ELF-1 (cell line): ENCODE measurements at regions not wholly inside any gene's neighbourhood (a gene's known extent, or its start where the extent isn't known, plus 50 kb on each side); places are given as distances from the start of the nearest gene placed in this dataset.
"Not testable (repeated sequence)": the region's sequence is repeated elsewhere in the genome, so short reads cannot be mapped to it uniquely, and the experiment has no call there.

Source experiments
- DNase-seq: peaks from one replicate; pipeline ENCODE4 v3.0.0-alpha.2; 2016; ENCODE audit warnings: low read depth, low spot score

DNA sequence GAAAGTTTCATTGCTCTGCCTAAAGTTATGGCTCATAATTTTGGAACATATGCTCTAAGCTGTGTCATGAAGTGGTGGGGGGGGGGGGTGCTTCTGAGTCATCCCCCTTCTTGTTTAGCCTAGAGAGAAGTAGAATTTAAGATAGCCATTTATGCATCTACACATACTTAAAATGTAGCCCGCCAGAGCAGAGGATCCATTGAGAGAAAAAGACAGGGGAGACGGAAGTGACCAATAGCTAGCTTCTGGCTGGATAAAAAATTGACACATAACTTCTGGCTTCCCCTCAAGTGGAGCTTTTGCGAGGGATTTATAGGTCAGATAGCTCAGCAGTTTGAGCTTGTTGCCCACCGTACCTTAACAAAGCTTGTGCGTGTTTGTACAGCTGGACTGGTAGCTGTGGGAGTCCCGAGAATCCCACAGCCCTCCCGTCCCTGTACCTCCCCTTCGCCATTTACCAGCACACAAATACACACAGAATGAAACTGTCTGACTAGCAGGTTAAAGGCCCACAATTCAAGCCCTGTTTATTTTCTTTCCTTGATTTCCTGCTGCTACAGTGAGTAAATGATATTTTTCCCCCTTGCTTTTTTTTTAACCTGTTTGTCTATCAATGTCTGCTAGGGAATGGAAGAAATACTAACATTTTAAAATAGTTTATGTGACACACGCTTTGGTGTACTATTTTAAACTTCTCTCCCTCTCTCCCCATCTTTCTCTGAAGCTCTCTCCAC is 232.6 kb upstream of the FERD3L start:
- no peak for DNase-seq

- no peak for DNase-seq
Measured at GRCh38 chr7:19376538-19376937, 231.3 kb upstream of the FERD3L start.

DNA sequence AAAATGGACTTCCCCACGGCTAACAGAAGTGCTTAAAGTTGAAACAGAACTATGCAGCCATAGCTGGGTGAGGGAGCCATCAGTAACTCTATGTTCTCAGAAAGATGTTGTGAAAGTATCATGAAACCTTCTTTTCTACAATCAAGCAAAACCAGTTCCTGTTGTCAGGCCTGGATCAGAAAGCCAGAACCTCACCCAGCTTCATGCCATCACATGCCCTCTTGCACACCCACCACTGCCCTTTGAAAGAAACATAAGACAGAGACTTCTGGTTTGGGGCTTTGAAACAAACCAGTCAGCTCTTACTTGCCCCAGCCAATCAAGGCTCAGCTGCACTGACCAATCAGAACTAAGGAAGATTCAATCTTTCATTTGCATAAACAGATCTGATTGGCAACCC is 230.8 kb upstream of the FERD3L start:
- no peak for DNase-seq

DNA sequence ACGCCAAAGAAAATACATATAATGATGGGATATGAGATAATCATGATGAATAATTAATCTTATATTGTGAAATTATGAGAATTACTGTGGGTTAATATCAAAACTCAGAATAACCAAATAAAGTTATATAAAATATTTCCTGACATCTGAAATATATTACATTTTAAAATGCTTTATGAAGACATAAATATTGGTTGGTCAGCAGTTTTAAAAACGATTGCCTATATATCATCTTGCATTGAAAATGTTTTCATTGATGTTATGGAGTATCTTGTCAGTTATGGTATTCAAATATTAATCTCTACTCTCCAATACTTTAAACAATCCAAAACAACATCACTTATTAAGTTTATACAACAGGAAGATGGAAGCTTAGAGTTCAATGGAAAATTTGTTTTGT is 228.1 kb upstream of the FERD3L start:
- DNase-seq = no peak

GRCh38 chr7:19369806-19370205 is 224.6 kb upstream of the FERD3L start:
- no peak for DNase-seq

GRCh38 chr7:19369182-19369581 is 224.0 kb upstream of the FERD3L start:
- no peak for DNase-seq

DNA sequence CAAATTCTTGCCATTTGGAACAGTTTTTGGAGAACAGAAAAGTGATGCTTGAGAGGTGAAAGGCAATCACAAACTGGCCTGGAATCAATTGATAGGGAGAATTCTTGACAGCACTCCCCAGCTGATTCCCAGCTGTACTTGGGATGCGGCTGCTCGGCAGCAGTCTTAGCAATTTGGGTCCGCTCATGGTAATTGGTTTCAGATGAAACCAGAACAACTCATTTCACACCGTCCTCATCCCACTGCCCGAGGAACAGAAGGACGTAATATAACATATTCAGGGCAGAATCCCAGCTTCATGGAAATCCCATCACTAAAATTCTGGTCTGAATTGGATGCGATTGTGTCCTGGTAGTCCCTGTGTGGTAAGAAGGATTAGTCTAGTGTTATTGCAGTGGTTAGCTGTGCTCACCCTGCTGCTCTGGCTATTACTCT is 223.3 kb upstream of the FERD3L start:
- no peak for DNase-seq

- no peak for DNase-seq
Measured at GRCh38 chr7:19364950-19365349, 219.7 kb upstream of the FERD3L start.

GRCh38 chr7:19362099-19362498 is 216.9 kb upstream of the FERD3L start:
- DNase-seq = no peak

DNA sequence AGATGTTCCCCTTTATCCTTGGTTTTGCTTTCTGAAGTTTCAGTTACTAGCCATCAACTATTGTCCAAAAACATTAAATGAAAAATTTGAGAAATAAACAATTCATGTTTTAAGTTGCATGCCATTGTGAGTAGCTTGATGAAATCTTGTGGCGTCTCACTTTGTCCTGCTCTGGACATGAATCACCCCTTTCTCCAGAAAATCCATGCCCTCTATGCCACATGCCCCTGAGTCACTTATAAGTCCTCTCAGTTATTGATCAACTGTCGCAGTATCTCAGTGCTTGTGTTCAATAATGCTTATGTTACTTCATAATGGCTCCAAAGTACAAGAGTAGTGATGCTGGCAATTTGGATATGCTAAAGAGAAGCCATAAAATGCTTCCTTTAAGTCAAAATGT is 208.0 kb upstream of the FERD3L start:
- DNase-seq = no peak

DNA sequence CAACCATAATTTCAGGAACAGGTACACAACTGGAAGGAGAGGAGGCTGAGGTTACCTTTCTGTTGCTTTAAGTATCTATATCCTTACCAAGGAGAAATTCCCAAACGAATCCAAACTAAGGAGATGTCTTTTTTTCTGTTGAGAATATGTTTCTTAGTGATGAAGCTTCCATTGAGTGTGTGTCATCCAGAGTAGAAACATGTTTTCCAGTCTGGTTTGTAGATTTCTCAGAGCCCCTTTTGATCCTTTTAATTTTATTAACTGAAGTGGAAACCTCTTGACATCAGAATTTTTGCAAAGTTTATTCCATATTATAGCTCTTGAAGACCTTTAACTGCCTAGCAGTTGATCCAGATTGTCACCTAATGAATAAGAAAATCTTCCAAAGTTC is 207.1 kb upstream of the FERD3L start:
- DNase-seq = no peak

DNA sequence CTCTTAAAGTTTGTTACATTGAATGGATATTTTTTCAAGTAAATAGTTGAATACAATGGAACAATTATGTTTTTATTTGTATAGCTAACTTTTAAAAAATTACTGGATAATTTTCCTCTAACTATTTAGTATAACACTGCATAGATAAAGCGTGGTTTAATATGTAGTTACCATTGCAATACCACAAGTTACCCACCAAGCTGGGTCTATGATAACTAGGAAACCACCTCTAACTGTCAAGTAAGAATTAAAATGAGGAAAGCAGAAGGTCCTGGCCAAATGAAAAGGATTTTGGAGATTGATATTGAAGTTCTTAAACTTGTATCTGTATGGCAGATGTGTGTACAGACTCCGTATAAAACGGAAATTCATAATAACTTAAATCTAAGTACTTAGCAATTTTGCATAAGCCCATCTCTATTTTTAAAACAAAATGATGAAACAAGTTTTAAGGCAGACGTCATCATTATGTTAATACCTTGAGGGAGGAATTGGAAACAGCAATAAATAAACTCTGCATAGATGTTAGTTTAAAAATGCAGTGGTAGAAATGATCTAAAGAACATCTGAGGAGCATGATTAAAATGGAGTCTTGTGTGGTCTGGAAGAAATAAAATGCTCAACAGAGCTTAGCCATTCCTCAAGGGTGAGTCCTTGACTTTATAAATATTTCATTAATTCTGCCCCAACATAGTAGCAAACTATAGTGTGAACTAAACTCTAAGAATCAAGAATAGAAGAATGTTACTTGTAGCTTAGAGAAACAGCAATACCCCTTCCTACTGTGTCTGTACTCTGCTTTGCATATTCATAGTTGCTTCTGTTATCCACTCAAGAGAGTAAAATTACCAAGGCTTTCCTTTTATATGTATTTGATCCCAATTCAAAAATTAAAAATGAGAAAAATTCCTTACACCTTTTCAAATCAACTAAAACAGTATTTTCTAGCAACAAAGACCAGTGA is 206.4 kb upstream of the FERD3L start:
- no peak for DNase-seq

DNA sequence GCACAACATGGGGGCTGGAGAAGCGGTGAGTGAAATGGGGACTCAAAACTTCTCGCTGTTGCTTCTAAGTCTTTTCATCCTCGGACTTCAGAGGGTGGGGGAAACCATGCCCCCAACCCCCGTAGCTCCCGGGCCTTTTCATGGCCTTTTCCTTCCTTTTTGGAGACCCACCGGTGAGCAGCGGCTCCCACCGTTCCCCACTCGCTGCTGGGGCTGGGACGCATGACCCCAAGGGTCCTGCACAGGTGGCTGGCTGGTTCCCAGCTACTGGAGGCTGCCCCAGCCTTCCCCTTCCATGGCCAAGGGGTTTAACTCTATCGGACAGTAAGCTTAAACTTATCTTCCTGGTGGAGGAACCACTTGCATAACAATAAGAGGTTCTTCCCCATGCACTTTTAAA is 194.3 kb upstream of the FERD3L start:
- no peak for DNase-seq

DNA sequence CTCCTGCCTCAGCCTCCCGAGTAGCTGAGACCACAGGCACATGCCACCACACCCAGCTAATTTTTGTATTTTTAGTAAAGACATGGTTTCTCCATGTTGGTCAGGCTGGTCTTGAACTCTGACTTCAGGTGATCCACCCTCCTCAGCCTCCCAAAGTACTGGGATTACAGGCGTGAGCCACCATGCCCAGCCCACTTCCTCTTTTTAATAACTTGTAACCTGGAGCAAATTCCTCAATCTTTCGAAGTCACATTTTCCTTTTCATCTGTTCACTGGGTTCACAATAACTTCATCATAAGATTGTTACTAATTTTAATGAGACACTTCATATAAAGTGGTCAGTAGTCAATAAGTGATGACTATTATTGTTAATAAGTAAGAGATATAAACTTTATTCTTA is 193.3 kb upstream of the FERD3L start:
- not testable (repeated sequence) for DNase-seq

- DNase-seq = no peak
Measured at GRCh38 chr7:19336836-19337383, 191.7 kb upstream of the FERD3L start.

DNA sequence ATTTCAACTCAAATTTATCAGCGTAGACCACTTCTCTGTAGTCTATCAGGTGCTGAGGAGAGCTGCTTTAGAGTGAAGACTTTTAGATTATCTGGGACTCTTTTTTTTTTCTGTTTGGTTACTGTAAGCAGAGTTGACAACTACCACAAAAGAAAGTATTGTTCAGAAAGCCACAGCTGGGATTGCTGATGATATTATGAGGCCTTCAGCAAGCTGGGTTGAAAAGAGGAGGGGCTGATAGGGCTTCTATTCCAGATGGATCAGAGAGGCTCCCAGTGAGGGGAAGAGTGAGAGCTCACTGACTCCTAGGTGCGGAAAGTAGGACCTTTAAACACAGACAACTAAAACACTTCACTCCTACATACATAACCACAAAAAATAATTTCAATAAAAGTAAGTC is 188.5 kb upstream of the FERD3L start:
- DNase-seq = no peak

- DNase-seq = no peak
Measured at GRCh38 chr7:19327018-19327417, 181.8 kb upstream of the FERD3L start.

- DNase-seq = no peak
Measured at GRCh38 chr7:19322002-19322401, 176.8 kb upstream of the FERD3L start.

DNA sequence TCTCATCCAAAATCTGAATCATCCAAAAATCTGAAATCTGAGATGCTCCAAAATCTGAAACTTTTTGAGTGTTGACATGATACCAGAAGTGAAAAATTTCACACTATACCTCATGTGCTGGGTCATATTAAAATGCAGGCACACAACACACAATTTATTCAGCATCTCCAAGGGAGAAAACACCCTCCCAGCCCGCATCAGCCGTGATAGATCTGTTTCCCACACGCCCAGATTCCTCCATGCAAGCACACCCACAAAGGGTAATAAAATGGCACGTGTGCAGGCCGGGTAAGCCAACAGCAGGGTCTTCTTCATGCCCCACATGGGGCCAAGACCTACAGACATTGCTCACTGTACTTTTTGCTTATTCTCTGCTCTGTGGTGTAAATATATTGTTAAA is 173.1 kb upstream of the FERD3L start:
- no peak for DNase-seq

GRCh38 chr7:19317461-19317860 is 172.2 kb upstream of the FERD3L start:
- no peak for DNase-seq

DNA sequence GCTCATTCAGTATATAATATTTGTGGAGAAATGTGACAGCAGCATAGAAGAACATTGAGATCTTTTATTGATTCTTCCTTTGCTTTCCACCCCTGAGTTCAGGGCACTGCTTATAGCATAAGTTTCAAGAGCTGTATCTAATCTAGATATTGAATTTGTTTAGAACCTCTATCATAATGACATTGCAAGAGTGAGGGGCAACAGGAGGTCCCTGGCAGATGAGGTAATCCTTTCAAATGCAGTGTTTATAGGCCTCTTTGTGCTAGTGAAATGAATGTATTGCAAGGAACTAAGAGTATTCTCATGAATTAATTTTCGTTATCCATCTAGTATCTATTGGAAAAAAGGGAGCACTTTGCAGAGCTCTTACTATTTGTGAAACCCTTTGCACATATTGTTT is 167.2 kb upstream of the FERD3L start:
- no peak for DNase-seq

GRCh38 chr7:19307554-19307953 is 162.3 kb upstream of the FERD3L start:
- no peak for DNase-seq

- no peak for DNase-seq
Measured at GRCh38 chr7:19305698-19306097, 160.5 kb upstream of the FERD3L start.
